OCI-LY1 (cell line): ENCODE measurements at regions not wholly inside any gene's neighbourhood (a gene's known extent, or its start where the extent isn't known, plus 50 kb on each side); places are given as distances from the start of the nearest gene placed in this dataset.

ENCODE experiments used
- EZH2 ChIP-seq: fragments of 200-600 bp; sonication (generic), shearing (Covaris generic); IDR thresholded peaks from 2 replicates; pipeline ENCODE4 v1.8.0; 2017; ENCODE audit warnings: borderline replicate concordance, mixed run types, mild to moderate bottlenecking, antibody characterized with exemption, low read length, moderate library complexity, mixed read lengths
- TF ChIP-seq, protein P1 (sequence below): fragments of 200-600 bp; sonication (generic), shearing (Covaris generic); IDR thresholded peaks from 2 replicates; pipeline ENCODE4 v1.5.1; 2017; ENCODE audit warnings: mild to moderate bottlenecking, antibody characterized with exemption, low read length, moderate library complexity, mixed read lengths

DNA sequence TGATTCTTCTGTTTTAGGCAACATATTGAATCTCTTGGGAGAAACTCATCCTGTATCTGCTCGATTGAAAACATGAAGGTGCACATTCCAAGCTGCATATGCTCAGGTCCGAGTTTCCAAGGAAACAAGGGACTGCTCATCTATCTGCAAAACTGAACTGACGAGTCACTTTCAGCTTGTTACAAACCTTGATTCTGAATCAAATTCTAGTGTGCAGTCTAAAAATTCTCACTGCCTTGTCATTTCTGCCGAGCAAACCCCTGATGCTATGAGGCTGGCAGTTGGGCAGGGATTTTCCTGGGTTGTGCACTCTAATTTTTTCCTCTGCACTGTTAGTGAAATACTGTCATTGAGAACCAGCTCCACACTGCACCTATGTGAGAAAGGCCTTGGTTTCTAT, 101.3 kb upstream of the ETAA1 start:
- no peak for TF ChIP-seq EZH2
- TF ChIP-seq, protein P1, sequence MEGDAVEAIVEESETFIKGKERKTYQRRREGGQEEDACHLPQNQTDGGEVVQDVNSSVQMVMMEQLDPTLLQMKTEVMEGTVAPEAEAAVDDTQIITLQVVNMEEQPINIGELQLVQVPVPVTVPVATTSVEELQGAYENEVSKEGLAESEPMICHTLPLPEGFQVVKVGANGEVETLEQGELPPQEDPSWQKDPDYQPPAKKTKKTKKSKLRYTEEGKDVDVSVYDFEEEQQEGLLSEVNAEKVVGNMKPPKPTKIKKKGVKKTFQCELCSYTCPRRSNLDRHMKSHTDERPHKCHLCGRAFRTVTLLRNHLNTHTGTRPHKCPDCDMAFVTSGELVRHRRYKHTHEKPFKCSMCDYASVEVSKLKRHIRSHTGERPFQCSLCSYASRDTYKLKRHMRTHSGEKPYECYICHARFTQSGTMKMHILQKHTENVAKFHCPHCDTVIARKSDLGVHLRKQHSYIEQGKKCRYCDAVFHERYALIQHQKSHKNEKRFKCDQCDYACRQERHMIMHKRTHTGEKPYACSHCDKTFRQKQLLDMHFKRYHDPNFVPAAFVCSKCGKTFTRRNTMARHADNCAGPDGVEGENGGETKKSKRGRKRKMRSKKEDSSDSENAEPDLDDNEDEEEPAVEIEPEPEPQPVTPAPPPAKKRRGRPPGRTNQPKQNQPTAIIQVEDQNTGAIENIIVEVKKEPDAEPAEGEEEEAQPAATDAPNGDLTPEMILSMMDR: no peak
